NCI-H524 treated with DMSO at 0.1 percent for 48 hours (cell line): ENCODE measurements at regions not wholly inside any gene's neighbourhood (a gene's known extent, or its start where the extent isn't known, plus 50 kb on each side); places are given as distances from the start of the nearest gene placed in this dataset.
"Not testable (repeated sequence)": the region's sequence is repeated elsewhere in the genome, so short reads cannot be mapped to it uniquely, and the experiment has no call there.

Experiments
- DNase-seq: peaks from one replicate; lab custom pipeline; 2025; lab: John Stamatoyannopoulos, UW

DNA sequence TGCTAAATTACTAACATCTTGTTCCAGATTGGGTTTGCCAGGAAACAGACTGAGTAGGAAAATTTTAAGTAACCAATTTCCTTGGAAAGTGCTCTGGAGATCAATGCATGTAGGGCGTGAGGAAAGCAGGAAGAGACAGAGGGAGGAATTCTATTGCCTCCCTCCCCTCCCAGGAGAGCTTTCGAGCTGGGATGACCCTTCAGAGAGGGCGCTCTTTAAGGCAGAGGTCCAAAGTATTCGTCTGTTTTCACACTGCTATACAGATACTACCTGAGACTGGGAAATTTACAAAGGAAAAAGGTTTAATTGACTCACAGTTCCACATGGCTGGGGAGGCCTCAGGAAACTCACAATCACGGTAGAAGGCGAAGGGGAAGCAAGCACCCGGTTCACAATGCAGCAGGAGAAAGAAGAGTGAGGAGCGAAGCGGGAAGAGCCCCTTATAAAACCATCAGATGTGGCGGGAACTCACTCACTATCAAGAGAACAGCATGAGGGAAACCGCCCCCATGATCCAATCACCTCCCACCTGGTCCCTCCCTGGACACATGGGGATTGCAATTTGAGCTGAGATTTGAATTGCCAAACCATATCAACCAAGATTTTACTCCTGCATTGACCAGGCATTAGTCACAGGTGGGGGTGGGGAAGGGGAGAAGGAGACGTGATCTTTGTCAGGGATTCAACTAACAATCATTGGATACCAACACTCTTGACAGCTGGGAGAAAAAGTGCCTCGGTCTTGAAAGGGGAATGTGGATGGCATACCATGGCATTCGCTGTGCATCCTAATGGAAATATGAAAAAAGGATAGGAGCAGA lies 63.8 kb downstream of the SLITRK2 start:
- DNase-seq: no peak

- no peak for DNase-seq
Observed at GRCh38 chrX:145886469-145886868, 68.8 kb downstream of the SLITRK2 start.

DNA sequence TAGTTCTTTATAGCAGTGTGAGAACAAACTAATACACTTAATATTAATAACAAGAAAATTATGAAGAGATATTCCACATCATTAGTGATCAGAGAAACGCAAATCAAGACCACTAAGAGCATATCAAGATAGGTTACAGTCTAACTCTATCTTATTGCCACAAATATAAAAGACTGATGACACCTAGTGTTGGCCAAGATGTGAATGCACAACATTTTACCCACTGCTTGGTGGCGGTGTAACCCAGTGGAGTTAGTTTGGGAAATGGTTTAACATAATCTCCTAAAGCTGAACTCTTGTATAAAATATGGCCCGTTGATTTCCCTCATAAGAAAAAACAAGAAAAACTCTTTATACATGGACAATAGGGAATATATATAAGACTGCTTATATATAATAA lies 92.4 kb downstream of the SLITRK2 start:
- DNase-seq: no peak

DNA sequence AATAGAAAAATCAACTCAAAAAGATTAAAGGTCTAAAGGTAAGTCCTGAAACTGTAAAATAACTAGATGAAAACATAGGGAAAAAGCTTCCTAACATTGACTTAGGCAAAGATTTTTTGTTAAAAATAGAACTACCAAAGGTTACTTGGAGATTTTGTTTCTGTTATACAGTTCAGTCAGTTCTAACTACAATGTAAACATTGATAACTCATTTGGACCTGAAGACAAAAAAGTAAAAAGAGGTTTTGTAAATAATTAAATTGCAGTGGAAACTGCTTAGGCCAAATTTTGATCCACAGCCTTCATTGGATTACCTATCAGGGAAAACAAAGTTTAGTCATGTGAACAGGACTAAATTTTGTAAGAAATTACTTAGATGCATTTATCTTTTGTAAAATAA lies 101.8 kb downstream of the SLITRK2 start:
- no peak for DNase-seq

- DNase-seq: no peak
Observed at GRCh38 chrX:145923376-145923775, 105.7 kb downstream of the SLITRK2 start.

GRCh38 chrX:145936769-145937168 lies 119.1 kb downstream of the SLITRK2 start:
- no peak for DNase-seq

DNA sequence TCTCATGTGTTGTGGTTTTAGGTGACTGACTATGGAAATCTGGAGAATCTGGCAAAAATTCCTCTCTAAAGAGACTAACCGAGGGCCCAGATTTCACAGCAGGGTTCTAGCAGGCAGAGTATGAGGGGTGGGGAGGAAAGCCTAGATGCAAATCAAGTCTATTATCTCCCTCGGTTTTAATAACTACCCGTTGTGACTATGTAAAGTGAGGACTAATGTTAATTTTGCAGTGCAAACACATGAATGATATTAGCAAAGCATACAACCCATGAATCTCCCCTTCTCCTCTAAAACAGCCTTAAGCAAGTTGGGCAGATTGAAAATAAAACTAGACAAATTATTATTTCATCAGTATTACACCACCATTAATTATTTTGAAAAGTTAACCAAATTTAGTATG lies 131.4 kb downstream of the SLITRK2 start:
- no peak for DNase-seq

DNA sequence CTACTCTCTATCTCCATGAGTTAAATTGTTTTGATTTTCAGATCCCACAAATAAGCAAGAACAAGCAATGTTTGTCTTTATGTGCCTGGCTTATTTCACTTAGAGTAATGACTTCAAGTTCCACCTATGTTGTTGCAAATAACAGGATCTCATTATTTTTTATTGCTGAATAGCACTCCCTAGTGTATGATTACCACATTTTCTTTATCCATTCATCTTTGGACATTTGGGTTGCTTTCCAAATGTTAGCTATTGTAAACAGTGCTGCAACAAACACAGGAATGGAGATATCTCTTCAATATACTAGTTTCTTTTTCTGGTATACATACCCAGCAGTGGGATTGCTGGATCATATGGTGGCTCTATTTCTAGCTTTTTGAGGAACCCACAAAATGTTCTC lies 136.0 kb downstream of the SLITRK2 start:
- no peak for DNase-seq

DNA sequence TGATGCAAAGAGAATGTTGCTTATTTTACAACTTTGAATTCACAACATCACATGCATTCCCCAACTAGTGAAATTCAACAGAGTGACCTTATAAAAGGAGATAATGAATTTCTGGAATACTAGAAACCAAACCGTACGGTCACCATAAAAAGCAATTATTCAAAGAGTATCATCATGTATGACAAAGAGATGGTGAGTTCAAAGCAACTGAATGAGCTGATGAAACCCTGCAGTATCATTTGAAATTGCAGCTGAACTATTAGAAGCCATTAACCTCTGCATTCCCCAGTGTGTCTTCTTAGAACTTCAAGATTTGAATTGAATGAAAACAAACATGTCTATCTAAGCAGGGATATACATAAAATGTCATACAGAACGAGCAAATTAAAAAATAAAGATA lies 172.4 kb downstream of the SLITRK2 start:
- no peak for DNase-seq

DNA sequence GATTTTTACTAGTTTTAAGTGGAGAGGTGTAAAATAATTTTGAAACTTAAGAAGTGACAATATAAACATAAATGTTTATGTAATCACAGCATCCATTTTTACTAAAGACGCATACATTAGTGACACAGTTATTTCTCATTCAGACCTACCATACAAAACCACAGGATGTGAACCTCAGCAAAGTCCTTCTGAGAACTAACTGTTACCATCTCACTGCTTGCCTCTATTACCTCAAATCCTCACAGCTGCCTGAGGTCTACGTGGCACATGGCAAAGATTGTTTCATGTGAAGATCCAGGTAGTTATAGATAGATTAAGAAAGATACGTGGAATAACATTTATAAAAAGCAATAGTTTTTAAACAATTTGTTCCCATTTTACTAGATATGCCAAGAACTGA lies 189.0 kb downstream of the SLITRK2 start:
- no peak for DNase-seq

GRCh38 chrX:146036000-146036399 lies 218.4 kb downstream of the SLITRK2 start:
- DNase-seq: no peak

- DNase-seq: no peak
Observed at GRCh38 chrX:146041741-146042140, 224.1 kb downstream of the SLITRK2 start.

- DNase-seq: not testable (repeated sequence)
Observed at GRCh38 chrX:146046011-146046715, 228.5 kb downstream of the SLITRK2 start.

- not testable (repeated sequence) for DNase-seq
Observed at GRCh38 chrX:146049568-146049967, 231.9 kb downstream of the SLITRK2 start.

- DNase-seq: peak; percentile 36
Observed at GRCh38 chrX:146054311-146054710, 236.7 kb downstream of the SLITRK2 start.

DNA sequence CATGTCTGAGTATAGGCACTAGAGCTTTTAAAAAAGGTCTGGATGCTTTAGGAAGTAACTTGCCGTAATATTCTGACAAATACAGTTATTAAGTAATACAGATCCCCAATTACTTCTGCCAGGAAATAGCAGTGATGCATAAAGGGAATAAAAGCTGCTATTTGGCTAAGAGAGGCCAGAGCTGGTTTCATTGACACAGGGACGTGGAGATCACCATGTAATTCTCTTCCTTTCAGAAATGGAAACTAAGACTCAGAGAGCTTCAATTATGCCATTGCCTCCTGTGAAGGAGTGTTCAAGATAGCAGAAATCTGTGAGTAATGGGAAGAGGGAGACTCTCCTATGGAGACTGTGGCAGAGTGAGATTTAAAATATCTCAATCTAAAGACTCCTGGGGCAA lies 238.1 kb downstream of the SLITRK2 start:
- DNase-seq: no peak

DNA sequence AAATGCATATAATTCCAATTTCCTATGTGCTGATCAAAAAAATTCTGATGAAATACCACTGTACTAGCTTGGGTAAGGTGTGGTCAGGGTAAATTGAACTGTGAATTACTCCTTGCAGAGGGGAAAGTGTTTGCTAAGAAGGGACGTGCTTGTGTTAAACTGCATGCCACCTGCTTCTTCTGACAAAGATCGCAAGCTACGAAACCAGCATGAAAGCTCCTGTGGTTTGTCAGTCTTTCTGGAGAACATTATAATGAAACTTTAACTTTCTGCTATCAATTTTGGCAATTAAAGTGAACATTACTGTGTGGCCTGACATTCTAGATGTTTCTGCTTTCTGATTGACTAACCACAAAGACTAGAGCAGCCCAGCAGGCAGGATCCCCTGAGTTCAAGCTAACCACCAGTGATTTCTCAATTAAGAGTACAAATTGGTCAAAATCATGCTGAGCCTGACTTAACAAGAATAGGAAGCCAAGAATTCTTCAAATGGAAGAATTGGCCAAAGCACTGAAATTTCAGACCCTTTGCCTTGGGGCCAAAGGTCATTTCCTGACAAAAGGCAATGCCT lies 239.0 kb downstream of the SLITRK2 start:
- DNase-seq: no peak

- DNase-seq: no peak
Observed at GRCh38 chrX:146064156-146064555, 246.5 kb downstream of the SLITRK2 start.

- no peak for DNase-seq
Observed at GRCh38 chrX:146090732-146091131, 273.1 kb downstream of the SLITRK2 start.

DNA sequence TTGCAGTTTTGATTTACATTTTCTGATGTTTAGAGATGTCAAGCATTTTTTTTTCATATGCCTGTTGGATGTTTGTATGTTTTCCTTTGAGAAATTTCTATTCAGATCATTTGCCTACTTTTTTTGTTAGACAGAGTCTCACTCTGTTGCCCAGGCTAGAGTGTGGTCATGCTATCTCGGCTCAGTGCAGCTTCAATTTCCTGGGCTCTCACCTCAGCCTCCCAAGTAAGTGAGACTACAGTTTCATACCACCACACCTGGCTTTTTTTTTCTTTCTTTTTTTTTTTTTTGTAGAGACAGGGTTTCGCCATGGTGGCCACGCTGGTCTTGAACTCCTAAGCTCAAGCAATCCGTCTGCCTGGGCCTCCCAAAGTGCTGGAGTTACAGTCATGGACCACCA lies 291.7 kb downstream of the SLITRK2 start:
- DNase-seq: no peak

DNA sequence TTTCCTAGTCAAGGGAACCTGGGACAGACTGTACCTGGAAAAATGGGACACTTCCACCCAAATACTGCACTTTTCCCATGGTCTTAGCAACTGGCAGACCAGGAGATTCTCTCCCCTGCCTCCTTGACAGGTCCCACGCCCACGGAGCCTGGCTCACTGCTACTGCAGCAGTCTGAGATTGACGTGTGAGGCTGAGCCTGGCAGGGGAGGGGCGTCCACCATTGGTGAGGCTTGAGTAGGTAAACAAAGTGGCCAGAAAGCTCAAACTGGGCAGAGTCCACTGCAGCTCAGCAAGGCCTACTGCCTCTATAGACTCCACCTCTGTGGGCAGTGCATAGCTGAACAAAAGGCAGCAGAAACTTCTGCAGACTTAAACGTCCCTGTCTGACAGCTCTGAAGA lies 301.4 kb downstream of the SLITRK2 start:
- DNase-seq: not testable (repeated sequence)

DNA sequence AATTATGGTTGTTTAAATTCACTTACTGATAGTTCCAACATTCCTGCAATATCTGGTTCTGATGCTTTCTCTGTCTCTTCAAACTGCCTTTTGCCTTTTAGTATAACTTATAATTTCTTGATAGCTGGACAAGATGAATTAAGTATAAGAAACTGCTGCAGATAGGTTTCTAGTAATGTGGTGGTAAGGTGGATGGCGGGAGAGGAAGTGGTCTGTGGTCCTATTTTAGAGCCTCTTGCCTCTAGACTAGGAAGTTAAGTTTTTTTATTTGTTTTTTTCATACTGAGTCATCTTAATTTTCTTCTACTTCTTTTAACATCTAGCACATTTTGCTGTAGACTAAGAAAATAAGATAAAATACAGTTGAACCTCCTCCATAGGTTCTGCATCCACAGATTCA lies 310.0 kb downstream of the SLITRK2 start:
- DNase-seq: no peak

DNA sequence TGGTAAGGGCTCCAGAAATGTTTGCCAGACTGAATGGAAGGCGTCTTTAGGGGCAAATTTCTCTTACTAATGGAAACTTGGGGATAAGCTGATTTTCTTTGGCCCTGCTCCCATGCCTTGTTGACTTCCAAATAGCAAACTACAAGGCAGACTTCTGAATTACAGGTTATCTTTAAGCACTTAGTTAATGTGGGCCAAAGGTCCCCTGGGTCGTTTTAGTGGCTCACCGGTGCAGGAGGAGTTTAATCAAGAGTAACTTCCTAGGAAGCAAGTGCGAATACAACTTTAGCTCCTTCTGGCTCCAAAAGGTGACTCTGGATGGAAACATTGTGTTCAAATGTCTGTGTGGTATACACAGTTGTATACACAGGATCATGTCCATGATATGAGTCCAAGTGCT lies 323.6 kb downstream of the SLITRK2 start:
- DNase-seq: no peak
